CD4-positive, alpha-beta T cell (primary cell): ENCODE measurements at regions not wholly inside any gene's neighbourhood (a gene's known extent, or its start where the extent isn't known, plus 50 kb on each side); places are given as distances from the start of the nearest gene placed in this dataset.

Experiments
- ATAC-seq: fragments of 200-7000 bp; cut with Tn5 transposase; one replicate; pipeline ENCODE4 v1.10.0; 2022; ENCODE audit warnings: mild to moderate bottlenecking; ENCODE audit not compliant: poor library complexity
- CTCF ChIA-PET: fragments of 350-600 bp; sonication (Branson Sonifier 250); formaldehyde crosslinking; loops from one replicate; lab custom pipeline; 2021; ENCODE audit warnings: antibody characterized with exemption, inconsistent platforms; lab: Charles Lee
- POLR2A ChIA-PET: fragments of 350-600 bp; sonication (Branson Sonifier 250); formaldehyde crosslinking; loops from one replicate; lab custom pipeline; 2021; ENCODE audit warnings: antibody characterized with exemption, inconsistent platforms; lab: Charles Lee
- DNase-seq, 14 experiments: peaks; one replicate each; pipeline ENCODE4 v3.0.0-alpha.2; 2013 to 2020; ENCODE audit warnings: mixed read lengths in 2 of 14
- H3K27ac ChIP-seq, 2 donors: one replicate each; pipeline versions ENCODE4 v1.5.1 to v1.7.0; 2013; ENCODE audit warnings: low read length in 2 of 2, low read depth in 1 of 2, mild to moderate bottlenecking in 1 of 2
- H3K27me3 ChIP-seq, 2 experiments: 1 replicate in 1 of 2; 2 replicates in 1 of 2; pipeline versions ENCODE4 v1.6.1 to v1.7.0; 2013; ENCODE audit warnings: low read length in 2 of 2, control low read depth in 1 of 2, mild to moderate bottlenecking in 1 of 2, moderate library complexity in 1 of 2; ENCODE audit not compliant: insufficient read depth in 2 of 2, control insufficient read depth in 1 of 2
- H3K36me3 ChIP-seq: one replicate; pipeline ENCODE4 v1.6.1; 2013; ENCODE audit warnings: low read length, control low read depth; ENCODE audit not compliant: insufficient read depth
- H3K4me1 ChIP-seq: one replicate; pipeline ENCODE4 v1.6.1; 2013; ENCODE audit warnings: low read length, control low read depth; ENCODE audit not compliant: insufficient read depth
- H3K4me3 ChIP-seq: one replicate; pipeline ENCODE4 v1.5.1; 2013; ENCODE audit warnings: mild to moderate bottlenecking, low read length, moderate library complexity
- H3K9me3 ChIP-seq, 2 experiments: 1 replicate in 1 of 2; 2 replicates in 1 of 2; pipeline versions ENCODE4 v1.6.1 to v1.7.0; 2013; ENCODE audit warnings: low read length in 2 of 2, mild to moderate bottlenecking in 2 of 2, control low read depth in 1 of 2, moderate library complexity in 1 of 2; ENCODE audit not compliant: control insufficient read depth in 1 of 2, insufficient read depth in 1 of 2
- H3K27ac Mint-ChIP-seq: one replicate; pipeline ENCODE4 v1.8.0; 2020; ENCODE audit warnings: mixed read lengths
- H3K27me3 Mint-ChIP-seq: one replicate; pipeline ENCODE4 v1.8.0; 2021; ENCODE audit warnings: mixed read lengths
- H3K36me3 Mint-ChIP-seq: one replicate; pipeline ENCODE4 v1.8.0; 2021; ENCODE audit warnings: low read depth, mixed read lengths
- H3K4me1 Mint-ChIP-seq: one replicate; pipeline ENCODE4 v1.8.0; 2021; ENCODE audit warnings: low read depth, mixed read lengths
- H3K4me3 Mint-ChIP-seq: one replicate; pipeline ENCODE4 v1.8.0; 2020; ENCODE audit warnings: mild to moderate bottlenecking, mixed read lengths
- H3K9me3 Mint-ChIP-seq: one replicate; pipeline ENCODE4 v1.8.0; 2020; ENCODE audit warnings: mixed read lengths
- intact Hi-C, 2 experiments: fragments of 100-400 bp; cut with DNase I in 1 of 2; cut with micrococcal nuclease in 1 of 2; formaldehyde crosslinking; loops; one replicate each; pipeline versions ENCODE4 v1.15.1 to v1.9.0; 2023 to 2025; cut with DNase I, micrococcal nuclease
- TF ChIP-seq, protein P1 (sequence below): fragments of 200-600 bp; IDR thresholded peaks from one replicate; pipeline ENCODE4 v1.8.0; 2022; ENCODE audit warnings: antibody characterized with exemption, mild to moderate bottlenecking

DNA sequence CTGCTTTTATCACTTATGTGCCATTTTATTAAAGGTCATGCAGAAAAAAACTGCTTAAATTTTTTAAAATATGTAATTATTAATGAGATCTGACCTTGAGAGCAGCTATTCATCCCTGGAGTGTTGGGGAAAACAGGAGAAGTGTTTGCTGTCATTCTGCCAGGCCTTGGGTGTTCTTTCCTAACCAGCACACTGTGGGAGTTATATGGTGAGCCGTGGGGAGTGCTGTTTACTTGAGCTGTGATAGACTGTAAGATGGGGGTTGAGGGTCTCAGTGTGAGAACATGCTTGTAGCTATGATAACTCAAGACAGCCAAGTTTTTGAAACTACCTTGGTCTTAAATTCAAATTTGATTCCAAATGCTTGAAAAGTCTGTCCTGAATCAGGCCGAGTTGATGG lies 101.3 kb upstream of the ARHGAP28 start:
- TF ChIP-seq, protein P1, sequence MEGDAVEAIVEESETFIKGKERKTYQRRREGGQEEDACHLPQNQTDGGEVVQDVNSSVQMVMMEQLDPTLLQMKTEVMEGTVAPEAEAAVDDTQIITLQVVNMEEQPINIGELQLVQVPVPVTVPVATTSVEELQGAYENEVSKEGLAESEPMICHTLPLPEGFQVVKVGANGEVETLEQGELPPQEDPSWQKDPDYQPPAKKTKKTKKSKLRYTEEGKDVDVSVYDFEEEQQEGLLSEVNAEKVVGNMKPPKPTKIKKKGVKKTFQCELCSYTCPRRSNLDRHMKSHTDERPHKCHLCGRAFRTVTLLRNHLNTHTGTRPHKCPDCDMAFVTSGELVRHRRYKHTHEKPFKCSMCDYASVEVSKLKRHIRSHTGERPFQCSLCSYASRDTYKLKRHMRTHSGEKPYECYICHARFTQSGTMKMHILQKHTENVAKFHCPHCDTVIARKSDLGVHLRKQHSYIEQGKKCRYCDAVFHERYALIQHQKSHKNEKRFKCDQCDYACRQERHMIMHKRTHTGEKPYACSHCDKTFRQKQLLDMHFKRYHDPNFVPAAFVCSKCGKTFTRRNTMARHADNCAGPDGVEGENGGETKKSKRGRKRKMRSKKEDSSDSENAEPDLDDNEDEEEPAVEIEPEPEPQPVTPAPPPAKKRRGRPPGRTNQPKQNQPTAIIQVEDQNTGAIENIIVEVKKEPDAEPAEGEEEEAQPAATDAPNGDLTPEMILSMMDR: no peak
- Mint-ChIP-seq H3K27ac (no peak overlapping the region), H3K9me3 (peaks cover 2% of the 10 kb centered on the region), H3K4me1 (no peaks in the 10 kb centered on the region), H3K27me3 (no peaks in the 10 kb centered on the region), H3K4me3 (no peak overlapping the region), H3K36me3 (no peaks in the 10 kb centered on the region)
- ChIA-PET CTCF (no interaction called here), POLR2A (no interaction called here)
- H3K4me1 ChIP-seq: no peaks in the 10 kb centered on the region
- no peak overlapping the region for H3K27ac ChIP-seq
- intact Hi-C loops: no loop called here
- ATAC-seq (no peak), DNase-seq (no peak)
- H3K27me3 ChIP-seq: no peaks in the 10 kb centered on the region
- H3K4me3 ChIP-seq: no peak overlapping the region
- no peaks in the 10 kb centered on the region for H3K9me3 ChIP-seq
- H3K36me3 ChIP-seq: no peaks in the 10 kb centered on the region

DNA sequence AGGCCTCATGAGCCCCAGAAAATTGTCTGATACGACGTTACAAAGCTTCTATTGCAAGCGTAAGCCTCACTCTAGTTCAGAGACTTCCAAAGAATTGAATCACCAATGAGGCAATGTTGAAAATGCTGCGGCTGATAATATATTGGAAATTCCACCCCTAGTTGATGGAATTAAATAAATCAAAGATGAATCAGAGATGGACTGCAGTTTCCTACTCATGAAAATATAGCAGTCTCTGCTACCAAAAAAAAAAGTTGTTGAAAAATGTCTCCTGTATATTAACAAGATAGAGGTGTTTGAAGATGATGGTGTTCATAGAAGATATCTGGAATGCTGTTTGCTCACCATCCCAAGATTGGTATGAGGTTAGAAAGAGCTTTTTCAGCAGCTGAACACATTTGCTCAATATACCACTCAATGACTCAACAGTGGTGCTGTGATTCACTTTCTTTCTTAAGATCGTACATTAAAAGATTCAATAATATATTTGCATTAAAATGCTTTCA lies 99.8 kb upstream of the ARHGAP28 start:
- Mint-ChIP-seq H3K27me3 (no peaks in the 10 kb centered on the region), H3K4me3 (no peak overlapping the region), H3K9me3 (peaks cover 2% of the 10 kb centered on the region), H3K27ac (no peak overlapping the region), H3K36me3 (no peaks in the 10 kb centered on the region), H3K4me1 (no peaks in the 10 kb centered on the region)
- intact Hi-C loops: no loop called here
- Histone ChIP-seq H3K27me3 (no peaks in the 10 kb centered on the region), H3K4me3 (no peak overlapping the region), H3K36me3 (no peaks in the 10 kb centered on the region), H3K9me3 (peaks cover 0 to 4% of the 10 kb centered on the region in 2 experiments), H3K4me1 (no peaks in the 10 kb centered on the region), H3K27ac (no peak overlapping the region)
- CTCF ChIA-PET: no interaction called here
- TF ChIP-seq, protein P1: no peak
- POLR2A ChIA-PET: no interaction called here
- ATAC-seq (no peak), DNase-seq (no peak)

DNA sequence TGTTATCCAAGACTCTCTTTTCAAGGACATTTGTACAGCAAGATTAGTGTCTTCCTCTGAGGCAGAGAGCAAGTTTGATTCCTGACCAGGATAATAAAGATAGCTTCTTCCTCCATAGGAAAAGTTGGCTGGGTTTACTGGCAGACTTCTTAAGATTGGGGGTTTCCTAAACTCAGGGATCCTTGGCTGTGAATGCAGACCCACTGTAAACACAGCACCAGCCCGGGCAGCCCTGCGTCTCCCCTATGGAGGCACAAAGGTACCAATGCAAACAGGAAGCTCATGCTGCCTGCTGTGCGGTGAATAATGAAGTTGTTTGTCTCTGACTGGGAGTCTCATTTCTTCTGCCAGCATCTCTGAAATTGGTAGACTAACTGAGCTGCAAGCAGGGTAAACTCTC lies 96.2 kb upstream of the ARHGAP28 start:
- ATAC-seq (no peak), DNase-seq (no peak)
- no peaks in the 10 kb centered on the region for H3K4me1 ChIP-seq
- CTCF ChIA-PET: no interaction called here
- no peaks in the 10 kb centered on the region for H3K36me3 ChIP-seq
- H3K4me1 Mint-ChIP-seq: no peaks in the 10 kb centered on the region
- no peak overlapping the region for H3K27ac ChIP-seq
- H3K36me3 Mint-ChIP-seq: no peaks in the 10 kb centered on the region
- H3K4me3 ChIP-seq: no peak overlapping the region
- no peak overlapping the region for H3K27ac Mint-ChIP-seq
- peaks cover 0 to 8% of the 10 kb centered on the region in 2 experiments for H3K9me3 ChIP-seq
- peaks cover 2% of the 10 kb centered on the region for H3K9me3 Mint-ChIP-seq
- POLR2A ChIA-PET: no interaction called here
- H3K4me3 Mint-ChIP-seq: no peak overlapping the region
- no peaks in the 10 kb centered on the region for H3K27me3 Mint-ChIP-seq
- H3K27me3 ChIP-seq: no peaks in the 10 kb centered on the region
- intact Hi-C loops: no loop called here
- TF ChIP-seq, protein P1: no peak
